ENCODE measurements at regions not wholly inside any gene's neighbourhood (a gene's known extent, or its start where the extent isn't known, plus 50 kb on each side); places are given as distances from the start of the nearest gene placed in this dataset.

GRCh38 chr1:39110882-39111281 lies 84.7 kb downstream of the NDUFS5 start:
- Histone ChIP-seq H3K27me3 (no peaks in the 10 kb centered on the region), H3K36me3 (no peaks in the 10 kb centered on the region), H3K4me1 (peaks cover 5 to 64% (median 16%) of the 10 kb centered on the region in 4 donors), H3K9me3 (no peaks in the 10 kb centered on the region), H3K4me3 (no peak overlapping the region), H3K27ac (peak overlapping the region in 2 of 3 donors; percentile 59 to 62)
- ATAC-seq (no peak), DNase-seq (no peak)
- intact Hi-C loops (cut with DNase I), result loop anchor here in 1 of 2 donors (10.0 kb wide), 1 partner anchor 54 kb away; no protein-coding TSS in a partner anchor
- no CpG with 5 or more reads among the region's 1 CpG for WGBS (ENCODE audit: insufficient coverage, low coverage, low lambda C conversion rate, missing lambda C conversion rate)
- TF ChIP-seq CTCF (IDR thresholded peaks at IDR 0.05) (no peak), POLR2A (IDR thresholded peaks at IDR 0.05) (no peak)

- H3K36me3 ChIP-seq, result no peaks in the 10 kb centered on the region
- 65% methylated on average over 2 of the region's 2 CpGs for WGBS (ENCODE audit: insufficient coverage, low coverage, low lambda C conversion rate, missing lambda C conversion rate)
- peaks cover 0 to 67% (median 16%) of the 10 kb centered on the region in 4 donors for H3K4me1 ChIP-seq
- TF ChIP-seq CTCF (IDR thresholded peaks at IDR 0.05) (no peak), POLR2A (IDR thresholded peaks at IDR 0.05) (no peak)
- DNase-seq, result no peak
- no peak for ATAC-seq
- no peaks in the 10 kb centered on the region for H3K9me3 ChIP-seq
- no peak overlapping the region for H3K4me3 ChIP-seq
- H3K27me3 ChIP-seq, result no peaks in the 10 kb centered on the region
- no peak overlapping the region for H3K27ac ChIP-seq
- intact Hi-C loops (cut with DNase I), result loop anchor here in 1 of 2 donors (10.0 kb wide), 1 partner anchor 52 kb away; no protein-coding TSS in a partner anchor
Measured at GRCh38 chr1:39113109-39113743, 87.1 kb downstream of the NDUFS5 start.

GRCh38 chr1:39115271-39116110 lies 89.0 kb upstream of the MACF1 start:
- ATAC-seq (peak in 2 of 4 donors; percentile 3 to 15), DNase-seq (no peak)
- intact Hi-C loops (cut with DNase I), result loop anchor here in 1 of 2 donors (10.0 kb wide), 1 partner anchor 49 kb away; no protein-coding TSS in a partner anchor
- no peaks in the 10 kb centered on the region for H3K27me3 ChIP-seq
- WGBS (ENCODE audit: insufficient coverage, low coverage, low lambda C conversion rate, missing lambda C conversion rate), result 61% methylated on average over 4 of the region's 4 CpGs
- H3K36me3 ChIP-seq, result peaks cover 0 to 5% (median 0%) of the 10 kb centered on the region in 4 donors
- no peak for TF ChIP-seq CTCF (IDR thresholded peaks at IDR 0.05)
- TF ChIP-seq POLR2A (IDR thresholded peaks at IDR 0.05), result no peak
- H3K9me3 ChIP-seq, result no peaks in the 10 kb centered on the region
- peaks cover 0 to 64% (median 10%) of the 10 kb centered on the region in 4 donors for H3K4me1 ChIP-seq
- H3K27ac ChIP-seq, result peak overlapping the region in 1 of 3 donors; percentile 65
- no peak overlapping the region for H3K4me3 ChIP-seq

- intact Hi-C loops (cut with DNase I), result loop anchor here in 1 of 2 donors (10.0 kb wide), 1 partner anchor 49 kb away; no protein-coding TSS in a partner anchor
- DNase-seq (no peak), ATAC-seq (no peak)
- 67% methylated on average over 3 of the region's 3 CpGs for WGBS (ENCODE audit: insufficient coverage, low coverage, low lambda C conversion rate, missing lambda C conversion rate)
- Histone ChIP-seq H3K36me3 (peaks cover 0 to 5% (median 0%) of the 10 kb centered on the region in 4 donors), H3K9me3 (no peaks in the 10 kb centered on the region), H3K4me3 (no peak overlapping the region), H3K27ac (peak overlapping the region in 2 of 3 donors; percentile 55 to 65), H3K27me3 (no peaks in the 10 kb centered on the region), H3K4me1 (peaks cover 0 to 57% (median 6%) of the 10 kb centered on the region in 4 donors)
- no peak for TF ChIP-seq POLR2A (IDR thresholded peaks at IDR 0.05)
- TF ChIP-seq CTCF (IDR thresholded peaks at IDR 0.05), result no peak
Measured at GRCh38 chr1:39116116-39116607, 88.3 kb upstream of the MACF1 start.

Measured in right lobe of liver (tissue), 6 donors.